ENCODE measurements at regions not wholly inside any gene's neighbourhood (a gene's known extent, or its start where the extent isn't known, plus 50 kb on each side); places are given as distances from the start of the nearest gene placed in this dataset.

GRCh38 chr21:32947736-32948135 is 78.0 kb upstream of the OLIG2 start:
- no peak for TF ChIP-seq BHLHE40 (IDR thresholded peaks at IDR 0.05; ENCODE audit: borderline replicate concordance)
- TF ChIP-seq SUZ12 (IDR thresholded peaks at IDR 0.05), result no peak
- TF ChIP-seq ARNT (IDR thresholded peaks at IDR 0.05), result no peak
- TF ChIP-seq FOXK2 (IDR thresholded peaks at IDR 0.05), result no peak
